ENCODE measurements at regions not wholly inside any gene's neighbourhood (a gene's known extent, or its start where the extent isn't known, plus 50 kb on each side); places are given as distances from the start of the nearest gene placed in this dataset.

DNA sequence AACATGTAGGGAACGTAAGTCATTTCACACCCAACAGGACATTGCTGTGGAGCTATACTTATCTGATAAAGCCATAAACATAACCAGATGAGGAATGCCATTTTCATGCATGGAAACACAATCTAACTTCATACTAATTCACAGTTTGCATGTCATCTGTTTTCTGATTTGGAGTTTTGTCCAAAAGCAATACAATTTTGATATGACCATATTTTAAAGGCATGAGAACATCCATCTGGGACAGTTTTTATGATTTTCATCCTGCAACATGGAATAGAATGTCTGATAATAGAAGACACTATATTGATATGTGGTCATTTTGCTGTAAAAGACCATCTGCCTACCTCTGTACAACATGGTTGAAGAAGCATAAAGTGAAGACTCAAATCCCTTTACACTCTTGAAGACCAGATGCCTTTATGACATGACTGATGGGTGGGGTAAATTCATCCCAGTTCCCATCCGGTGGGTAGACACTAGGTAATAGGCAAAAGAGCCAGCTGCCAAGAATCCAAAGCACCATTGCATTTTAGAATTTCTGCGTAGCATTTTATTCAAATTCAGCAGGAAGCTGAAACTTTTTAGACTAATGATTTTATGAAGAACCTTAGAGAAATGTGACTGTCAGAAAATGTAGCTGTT is 309.8 kb downstream of the LMO7 start:
- no peak for DNase-seq (ENCODE audit: low read depth in 2 of 2)

- DNase-seq (ENCODE audit: low read depth in 2 of 2): no peak
Measured at GRCh38 chr13:75938811-75939560, 302.9 kb downstream of the LMO7 start.

GRCh38 chr13:75936791-75937190 is 300.7 kb downstream of the LMO7 start:
- DNase-seq (ENCODE audit: low read depth in 2 of 2): no peak

DNA sequence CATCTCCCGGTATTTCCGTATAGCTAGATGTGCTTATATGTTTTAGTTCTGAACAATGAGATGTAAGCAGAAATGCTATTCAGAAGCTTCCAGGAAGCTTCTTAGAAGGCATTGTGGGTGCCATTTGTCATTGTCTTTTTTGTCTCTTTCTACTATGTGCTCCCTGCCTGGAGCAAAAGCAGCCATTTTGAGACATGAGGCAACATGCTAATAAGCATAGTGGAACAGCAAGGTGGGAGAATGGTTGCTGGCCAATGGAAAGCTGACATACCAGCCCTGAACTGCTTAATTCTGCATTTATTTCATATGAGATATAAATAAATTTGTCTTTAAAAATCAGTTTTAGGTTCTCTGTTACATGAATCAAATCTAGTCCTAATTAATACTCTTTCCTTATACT is 299.7 kb downstream of the LMO7 start:
- DNase-seq (ENCODE audit: low read depth in 2 of 2): no peak

DNA sequence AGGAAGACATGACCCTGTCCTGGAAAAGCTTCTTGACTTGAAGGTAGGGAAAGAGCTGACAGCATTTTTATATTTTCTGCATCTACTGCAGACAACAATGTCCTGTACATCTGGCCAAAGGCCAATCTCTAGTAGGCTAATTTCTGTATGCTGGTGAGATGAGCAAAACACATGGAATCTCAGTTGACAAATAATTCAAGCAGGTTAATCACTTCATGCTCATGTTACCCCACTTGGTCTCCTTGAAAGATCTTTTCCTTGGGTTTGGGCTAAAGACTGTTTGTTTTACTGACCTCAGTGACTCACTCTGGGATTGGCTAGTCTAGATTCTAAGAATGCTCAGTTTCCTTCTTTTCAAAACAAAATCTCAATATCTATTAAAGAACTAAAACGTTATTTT is 298.8 kb downstream of the LMO7 start:
- DNase-seq (ENCODE audit: low read depth in 2 of 2): peak in 1 of 2 experiments; percentile 13

GRCh38 chr13:75932636-75933035 is 296.5 kb downstream of the LMO7 start:
- no peak for DNase-seq (ENCODE audit: low read depth in 2 of 2)

DNA sequence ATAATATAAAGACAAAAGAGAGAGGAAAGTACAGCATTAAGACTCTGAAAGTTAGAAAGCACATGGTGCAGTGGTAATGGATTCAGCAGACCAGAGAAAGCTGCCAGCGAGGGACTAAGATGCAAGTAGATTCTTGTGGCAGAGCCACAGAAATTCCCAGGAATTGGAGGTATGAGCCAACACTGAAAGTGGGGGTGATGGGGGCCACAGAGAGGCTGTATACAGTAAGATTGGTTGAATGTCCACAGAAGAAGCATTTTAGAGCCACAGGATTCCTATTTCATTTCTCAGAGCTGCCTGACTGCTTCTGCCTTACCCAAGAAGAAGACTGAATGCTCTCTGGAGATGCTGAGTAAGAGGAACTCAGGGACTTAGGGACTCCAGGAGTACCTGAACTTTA is 295.0 kb downstream of the LMO7 start:
- peak in 1 of 2 experiments; percentile 12 for DNase-seq (ENCODE audit: low read depth in 2 of 2)

DNA sequence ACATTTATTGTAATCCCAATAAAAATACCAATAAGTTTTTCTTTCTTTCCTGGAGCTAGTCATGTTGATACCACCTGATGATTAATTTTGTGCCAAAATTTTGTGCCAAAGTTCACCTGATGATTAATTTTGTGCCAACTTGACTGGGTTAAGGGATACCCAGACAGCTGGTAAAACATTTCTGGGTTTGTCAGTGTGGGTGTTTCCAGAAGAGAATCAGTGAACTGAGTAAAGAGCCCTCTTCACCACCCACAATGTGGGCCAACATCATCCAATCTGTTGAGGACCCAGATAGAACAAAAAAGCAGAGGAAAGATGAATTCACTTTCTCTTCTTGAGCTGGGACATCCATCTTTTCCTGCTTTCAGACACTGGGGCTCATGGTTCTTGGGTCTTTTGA is 292.9 kb downstream of the LMO7 start:
- no peak for DNase-seq (ENCODE audit: low read depth in 2 of 2)

GRCh38 chr13:75927183-75927669 is 291.1 kb downstream of the LMO7 start:
- no peak for DNase-seq (ENCODE audit: low read depth in 2 of 2)

- DNase-seq (ENCODE audit: low read depth in 2 of 2): no peak
Measured at GRCh38 chr13:75920536-75920935, 284.4 kb downstream of the LMO7 start.

GRCh38 chr13:75919660-75920199 is 283.6 kb downstream of the LMO7 start:
- no peak for DNase-seq (ENCODE audit: low read depth in 2 of 2)

DNA sequence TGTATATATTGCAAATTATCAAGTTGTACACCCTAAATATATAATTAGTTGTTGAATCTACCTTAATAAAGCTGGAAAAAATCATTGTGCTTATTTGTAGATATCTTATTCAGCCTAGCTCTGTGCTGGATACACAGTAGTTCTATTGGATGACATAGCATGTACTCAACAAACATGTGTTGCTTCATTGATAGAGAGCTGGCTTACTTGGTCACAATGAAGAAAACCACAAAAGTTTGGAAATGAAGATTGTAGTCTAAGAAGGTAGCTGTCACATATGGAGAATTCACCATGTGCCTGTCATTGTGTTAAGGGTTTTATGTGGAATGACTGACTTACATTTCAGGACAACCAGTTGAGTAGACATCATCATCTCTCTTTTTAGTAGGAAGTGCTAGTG is 278.9 kb downstream of the LMO7 start:
- no peak for DNase-seq (ENCODE audit: low read depth in 2 of 2)

DNA sequence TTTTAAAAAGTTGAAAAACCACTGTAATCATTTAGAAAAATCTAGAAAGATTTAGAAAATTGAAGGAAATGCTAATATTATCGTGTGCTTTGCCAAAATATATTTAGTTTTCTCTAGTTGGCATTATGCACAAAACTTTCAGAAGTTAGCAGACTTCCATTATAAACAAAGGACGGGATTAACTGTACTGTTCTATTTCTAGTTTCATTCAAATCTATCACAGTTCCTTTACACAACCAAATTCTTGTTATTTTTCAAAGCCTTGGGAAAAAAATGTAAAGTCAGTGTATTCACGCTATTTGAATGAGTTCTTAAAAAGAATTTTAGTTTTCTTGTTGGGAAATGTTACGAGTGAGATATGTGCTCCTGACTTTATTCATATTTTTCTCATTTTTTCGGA is 277.8 kb downstream of the LMO7 start:
- no peak for DNase-seq (ENCODE audit: low read depth in 2 of 2)

DNA sequence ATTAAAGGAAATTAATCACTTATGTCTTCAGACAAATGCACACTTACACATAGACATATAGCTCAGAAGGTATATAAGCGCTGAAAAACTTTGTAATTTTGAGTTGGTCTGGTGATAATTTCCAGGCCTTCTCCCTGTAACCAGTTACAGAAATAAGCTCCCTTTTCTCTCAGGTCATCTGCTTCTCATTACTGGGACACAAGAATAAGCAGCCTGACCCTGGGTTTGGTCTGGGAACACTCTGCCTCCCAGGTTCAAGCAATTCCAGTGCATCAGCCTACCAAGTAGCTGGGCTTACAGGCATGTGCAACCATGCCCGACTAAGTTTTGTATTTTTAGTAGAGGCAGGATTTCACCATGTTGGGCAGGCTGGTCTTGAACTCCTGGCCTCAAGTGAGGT is 274.5 kb downstream of the LMO7 start:
- DNase-seq (ENCODE audit: low read depth in 2 of 2): no peak

Measured in fibroblast of skin of left quadriceps (primary cell).